SK-N-SH (cell line): ENCODE measurements at regions not wholly inside any gene's neighbourhood (a gene's known extent, or its start where the extent isn't known, plus 50 kb on each side); places are given as distances from the start of the nearest gene placed in this dataset.

Source experiments
- CTCF ChIP-seq: fragments of 200-600 bp; sonication (generic); IDR thresholded peaks from 2 replicates; pipeline ENCODE4 v1.6.1; 2017; ENCODE audit warnings: antibody characterized with exemption, mild to moderate bottlenecking, moderate library complexity
- ELF1 ChIP-seq: IDR thresholded peaks from 2 replicates; pipeline ENCODE4 v1.4.0; 2012
- EZH2phosphoT487 ChIP-seq: fragments of 200-600 bp; sonication (generic); IDR thresholded peaks from 2 replicates; pipeline ENCODE4 v1.6.1; 2017; ENCODE audit warnings: low read depth, mixed run types, mild to moderate bottlenecking, antibody characterized with exemption, moderate library complexity, borderline replicate concordance
- FOXM1 ChIP-seq: IDR thresholded peaks from 2 replicates; pipeline ENCODE4 v1.4.0; 2012; ENCODE audit warnings: low read depth, mild to moderate bottlenecking
- GABPA ChIP-seq: IDR thresholded peaks from 2 replicates; pipeline ENCODE4 v1.4.0; 2012; ENCODE audit warnings: low read depth, mild to moderate bottlenecking
- MXI1 ChIP-seq: IDR thresholded peaks from 2 replicates; pipeline ENCODE4 v1.6.1; 2012; ENCODE audit warnings: mild to moderate bottlenecking, low read depth, low read length, improper control_type of control experiment
- NRF1 ChIP-seq: IDR thresholded peaks from 2 replicates; pipeline ENCODE4 v1.6.1; 2012; ENCODE audit warnings: low read depth, mild to moderate bottlenecking, low read length
- POLR2AphosphoS5 ChIP-seq: IDR thresholded peaks from 2 replicates; pipeline ENCODE4 v1.6.1; 2012; ENCODE audit warnings: low read depth, low read length
- RAD21 ChIP-seq: IDR thresholded peaks from 2 replicates; pipeline ENCODE4 v1.6.1; 2012; ENCODE audit warnings: mild to moderate bottlenecking, low read length
- RFX5 ChIP-seq: IDR thresholded peaks from 2 replicates; pipeline ENCODE4 v1.6.1; 2012; ENCODE audit warnings: mild to moderate bottlenecking, improper control_type of control experiment, low read length
- TAF1 ChIP-seq: IDR thresholded peaks from 2 replicates; pipeline ENCODE4 v1.6.1; 2012; ENCODE audit warnings: low read depth, mild to moderate bottlenecking, low read length, moderate library complexity, borderline replicate concordance
- TCF12 ChIP-seq: IDR thresholded peaks from 2 replicates; pipeline ENCODE4 v1.4.0; 2012

GRCh38 chr2:67918471-67918870 is 144.3 kb downstream of the C1D start:
- TF ChIP-seq CTCF (no peak), EZH2phosphoT487 (no peak), RAD21 (no peak), ELF1 (no peak), NRF1 (no peak), TCF12 (no peak), POLR2AphosphoS5 (no peak), MXI1 (no peak), GABPA (no peak), TAF1 (no peak), RFX5 (no peak), FOXM1 (no peak)
